ENCODE measurements at regions not wholly inside any gene's neighbourhood (a gene's known extent, or its start where the extent isn't known, plus 50 kb on each side); places are given as distances from the start of the nearest gene placed in this dataset.

GRCh38 chr17:14407541-14407940 is 106.7 kb downstream of the HS3ST3B1 start:
- TF ChIP-seq CTCF (IDR thresholded peaks at IDR 0.05; ENCODE audit: poor library complexity) (no peak), EZH2phosphoT487 (IDR thresholded peaks at IDR 0.05; ENCODE audit: low read depth, severe bottlenecking, unreplicated experiment) (no peak)

All from hepatocyte (in vitro differentiated cells).